CD4-positive, alpha-beta memory T cell (primary cell): ENCODE measurements at regions not wholly inside any gene's neighbourhood (a gene's known extent, or its start where the extent isn't known, plus 50 kb on each side); places are given as distances from the start of the nearest gene placed in this dataset.

Experiments used
- CTCF ChIA-PET: fragments of 350-600 bp; sonication (Branson Sonifier 250); formaldehyde crosslinking; loops from one replicate; lab custom pipeline; 2021; ENCODE audit warnings: inconsistent platforms; ENCODE audit not compliant: partially characterized antibody; lab: Charles Lee
- POLR2A ChIA-PET: fragments of 350-600 bp; sonication (Branson Sonifier 250); formaldehyde crosslinking; loops from one replicate; lab custom pipeline; 2021; ENCODE audit not compliant: partially characterized antibody; lab: Charles Lee
- DNase-seq, 5 donors: peaks; one replicate each; pipeline versions ENCODE4 v3.0.0 to v3.0.0-alpha.2; 2020 to 2022; ENCODE audit warnings: mixed read lengths in 1 of 5
- H3K27ac ChIP-seq: one replicate; pipeline ENCODE4 v1.7.0; 2013; ENCODE audit warnings: low read depth, low read length
- H3K27me3 ChIP-seq: 2 replicates; pipeline ENCODE4 v1.7.0; 2013; ENCODE audit warnings: mild to moderate bottlenecking, low read length, moderate library complexity; ENCODE audit not compliant: insufficient read depth
- H3K36me3 ChIP-seq: 2 replicates; pipeline ENCODE4 v1.7.0; 2013; ENCODE audit warnings: mild to moderate bottlenecking, low read length, moderate library complexity; ENCODE audit not compliant: insufficient read depth
- H3K4me1 ChIP-seq: 2 replicates; pipeline ENCODE4 v1.7.0; 2013; ENCODE audit warnings: mild to moderate bottlenecking, low read length, moderate library complexity; ENCODE audit not compliant: insufficient read depth
- H3K4me3 ChIP-seq, 2 donors: one replicate each; pipeline ENCODE4 v1.7.0; 2013; ENCODE audit warnings: low read length in 2 of 2, mild to moderate bottlenecking in 1 of 2
- H3K9me3 ChIP-seq, 2 donors: one replicate each; pipeline ENCODE4 v1.7.0; 2013; ENCODE audit warnings: low read length in 2 of 2, control low read depth in 1 of 2; ENCODE audit not compliant: control insufficient read depth in 1 of 2
- H3K27ac Mint-ChIP-seq, 7 donors: one replicate each; pipeline ENCODE4 v1.8.0; 2020 to 2021; ENCODE audit warnings: mixed read lengths in 7 of 7, mild to moderate bottlenecking in 6 of 7, inconsistent platforms in 3 of 7, moderate library complexity in 3 of 7
- H3K27me3 Mint-ChIP-seq, 2 donors: one replicate each; pipeline ENCODE4 v1.8.0; 2020 to 2021; ENCODE audit warnings: mixed read lengths in 2 of 2
- H3K36me3 Mint-ChIP-seq, 2 donors: one replicate each; pipeline ENCODE4 v1.8.0; 2020 to 2021; ENCODE audit warnings: mixed read lengths in 2 of 2, inconsistent platforms in 1 of 2, mild to moderate bottlenecking in 1 of 2
- H3K4me1 Mint-ChIP-seq, 4 donors: one replicate each; pipeline ENCODE4 v1.8.0; 2020 to 2021; ENCODE audit warnings: mixed read lengths in 4 of 4, mild to moderate bottlenecking in 1 of 4
- H3K4me3 Mint-ChIP-seq, 8 donors: one replicate each; pipeline ENCODE4 v1.8.0; 2020 to 2021; ENCODE audit warnings: mixed read lengths in 8 of 8, mild to moderate bottlenecking in 7 of 8, moderate library complexity in 6 of 8, inconsistent platforms in 3 of 8
- H3K9me3 Mint-ChIP-seq, 8 donors: one replicate each; pipeline ENCODE4 v1.8.0; 2020 to 2021; ENCODE audit warnings: mixed read lengths in 8 of 8, mild to moderate bottlenecking in 5 of 8, inconsistent platforms in 3 of 8, moderate library complexity in 1 of 8
- intact Hi-C: fragments of 100-400 bp; cut with micrococcal nuclease; formaldehyde crosslinking; loops from one replicate; pipeline ENCODE4 v1.15.1; 2023

- intact Hi-C loops, result no loop called here
- no peak overlapping the region for H3K27ac Mint-ChIP-seq
- Histone ChIP-seq H3K4me3 (no peak overlapping the region), H3K27ac (no peak overlapping the region), H3K36me3 (no peaks in the 10 kb centered on the region), H3K27me3 (no peaks in the 10 kb centered on the region), H3K9me3 (no peaks in the 10 kb centered on the region), H3K4me1 (no peaks in the 10 kb centered on the region)
- CTCF ChIA-PET, result no interaction called here
- H3K9me3 Mint-ChIP-seq, result peaks cover 0 to 5% (median 0%) of the 10 kb centered on the region in 8 donors
- no peaks in the 10 kb centered on the region for H3K36me3 Mint-ChIP-seq
- no peak overlapping the region for H3K4me3 Mint-ChIP-seq
- DNase-seq, result no peak
- POLR2A ChIA-PET, result no interaction called here
- no peaks in the 10 kb centered on the region for H3K27me3 Mint-ChIP-seq
- no peaks in the 10 kb centered on the region for H3K4me1 Mint-ChIP-seq
Observed at GRCh38 chr10:117677890-117678500, 135.4 kb downstream of the EMX2 start.

DNA sequence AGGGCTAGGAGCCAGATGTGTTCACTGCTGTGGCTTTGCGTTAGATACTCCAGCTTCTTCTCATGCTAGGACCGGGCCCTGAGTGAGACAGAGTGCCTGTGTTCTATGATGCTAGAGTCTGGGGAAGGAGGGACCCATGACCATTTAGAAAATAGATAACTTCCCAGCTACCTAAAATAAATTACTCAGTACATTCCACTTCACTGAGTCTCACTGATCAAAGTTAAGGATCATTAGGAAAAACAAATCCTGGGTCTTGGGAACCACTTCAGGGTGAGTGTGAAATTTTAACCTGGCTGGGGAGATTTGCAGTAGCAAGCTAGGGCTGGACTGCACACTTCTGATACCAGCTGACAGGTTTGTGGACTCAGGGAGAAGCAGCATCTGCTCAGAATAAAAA, 138.1 kb downstream of the EMX2 start:
- CTCF ChIA-PET, result no interaction called here
- Mint-ChIP-seq H3K36me3 (no peaks in the 10 kb centered on the region), H3K4me3 (no peak overlapping the region), H3K27me3 (peaks cover 2 to 3% of the 10 kb centered on the region in 2 donors), H3K4me1 (no peaks in the 10 kb centered on the region), H3K9me3 (no peaks in the 10 kb centered on the region), H3K27ac (no peak overlapping the region)
- Histone ChIP-seq H3K36me3 (no peaks in the 10 kb centered on the region), H3K4me1 (no peaks in the 10 kb centered on the region), H3K27ac (no peak overlapping the region), H3K9me3 (no peaks in the 10 kb centered on the region), H3K27me3 (no peaks in the 10 kb centered on the region), H3K4me3 (no peak overlapping the region)
- intact Hi-C loops, result no loop called here
- no peak for DNase-seq
- POLR2A ChIA-PET, result no interaction called here

DNA sequence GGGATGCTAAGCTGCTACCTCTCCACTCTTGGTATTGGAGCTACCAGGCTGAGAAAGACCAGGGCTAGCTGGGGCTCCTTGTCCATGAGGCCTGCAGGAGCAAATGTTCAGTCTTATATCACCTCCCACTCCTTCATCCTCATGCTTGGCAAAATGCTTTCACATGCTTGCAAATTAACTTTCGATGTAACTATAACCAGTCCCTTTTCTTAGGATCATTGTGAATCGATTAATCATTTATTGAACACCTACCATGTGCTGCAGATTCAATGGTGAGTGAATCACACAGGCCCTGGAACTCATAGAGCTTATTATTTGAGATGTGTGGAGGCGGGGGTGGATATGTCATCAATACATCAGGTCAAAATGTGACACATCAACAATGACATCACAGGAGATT, 138.6 kb downstream of the EMX2 start:
- POLR2A ChIA-PET, result no interaction called here
- no peak overlapping the region for H3K4me3 ChIP-seq
- H3K4me1 ChIP-seq, result no peaks in the 10 kb centered on the region
- intact Hi-C loops, result no loop called here
- no peak for DNase-seq
- Mint-ChIP-seq H3K27ac (no peak overlapping the region), H3K4me3 (no peak overlapping the region), H3K9me3 (no peaks in the 10 kb centered on the region), H3K4me1 (no peaks in the 10 kb centered on the region), H3K27me3 (peaks cover 2 to 7% of the 10 kb centered on the region in 2 donors), H3K36me3 (no peaks in the 10 kb centered on the region)
- H3K9me3 ChIP-seq, result no peaks in the 10 kb centered on the region
- no peak overlapping the region for H3K27ac ChIP-seq
- no peaks in the 10 kb centered on the region for H3K27me3 ChIP-seq
- H3K36me3 ChIP-seq, result no peaks in the 10 kb centered on the region
- CTCF ChIA-PET, result no interaction called here

GRCh38 chr10:117684046-117684610, 141.6 kb downstream of the EMX2 start:
- Histone ChIP-seq H3K27me3 (no peaks in the 10 kb centered on the region), H3K27ac (no peak overlapping the region), H3K36me3 (no peaks in the 10 kb centered on the region), H3K9me3 (no peaks in the 10 kb centered on the region), H3K4me3 (no peak overlapping the region), H3K4me1 (no peaks in the 10 kb centered on the region)
- Mint-ChIP-seq H3K4me1 (no peaks in the 10 kb centered on the region), H3K4me3 (no peak overlapping the region), H3K36me3 (no peaks in the 10 kb centered on the region), H3K9me3 (no peaks in the 10 kb centered on the region), H3K27ac (no peak overlapping the region), H3K27me3 (peaks cover 2 to 7% of the 10 kb centered on the region in 2 donors)
- POLR2A ChIA-PET, result no interaction called here
- intact Hi-C loops, result no loop called here
- no peak for DNase-seq
- CTCF ChIA-PET, result no interaction called here

- Mint-ChIP-seq H3K9me3 (no peaks in the 10 kb centered on the region), H3K36me3 (no peaks in the 10 kb centered on the region), H3K27ac (no peak overlapping the region), H3K4me3 (no peak overlapping the region), H3K4me1 (no peaks in the 10 kb centered on the region), H3K27me3 (peaks cover 2 to 7% of the 10 kb centered on the region in 2 donors)
- Histone ChIP-seq H3K9me3 (no peaks in the 10 kb centered on the region), H3K27ac (no peak overlapping the region), H3K27me3 (no peaks in the 10 kb centered on the region), H3K4me1 (no peaks in the 10 kb centered on the region), H3K36me3 (no peaks in the 10 kb centered on the region), H3K4me3 (no peak overlapping the region)
- intact Hi-C loops, result no loop called here
- ChIA-PET POLR2A (no interaction called here), CTCF (no interaction called here)
- DNase-seq, result no peak
Observed at GRCh38 chr10:117684672-117685211, 142.2 kb downstream of the EMX2 start.

GRCh38 chr10:117685431-117685830, 142.9 kb downstream of the EMX2 start:
- no peak for DNase-seq
- Mint-ChIP-seq H3K36me3 (no peaks in the 10 kb centered on the region), H3K27me3 (peaks cover 2 to 7% of the 10 kb centered on the region in 2 donors), H3K27ac (no peak overlapping the region), H3K4me3 (no peak overlapping the region), H3K4me1 (no peaks in the 10 kb centered on the region), H3K9me3 (no peaks in the 10 kb centered on the region)
- no peaks in the 10 kb centered on the region for H3K4me1 ChIP-seq
- no peak overlapping the region for H3K27ac ChIP-seq
- ChIA-PET CTCF (no interaction called here), POLR2A (no interaction called here)
- no peaks in the 10 kb centered on the region for H3K36me3 ChIP-seq
- no peaks in the 10 kb centered on the region for H3K27me3 ChIP-seq
- H3K9me3 ChIP-seq, result no peaks in the 10 kb centered on the region
- no peak overlapping the region for H3K4me3 ChIP-seq
- intact Hi-C loops, result no loop called here

GRCh38 chr10:117686606-117687005, 144.1 kb downstream of the EMX2 start:
- POLR2A ChIA-PET, result no interaction called here
- Mint-ChIP-seq H3K9me3 (no peaks in the 10 kb centered on the region), H3K27me3 (peaks cover 2 to 7% of the 10 kb centered on the region in 2 donors), H3K27ac (no peak overlapping the region), H3K36me3 (no peaks in the 10 kb centered on the region), H3K4me1 (no peaks in the 10 kb centered on the region), H3K4me3 (no peak overlapping the region)
- Histone ChIP-seq H3K36me3 (no peaks in the 10 kb centered on the region), H3K27me3 (no peaks in the 10 kb centered on the region), H3K4me1 (no peaks in the 10 kb centered on the region), H3K27ac (no peak overlapping the region), H3K4me3 (no peak overlapping the region), H3K9me3 (no peaks in the 10 kb centered on the region)
- CTCF ChIA-PET, result interaction anchor here (1.3 kb wide), 1 partner anchor 12 kb away, joined by 3 read pairs; no protein-coding TSS in a partner anchor
- intact Hi-C loops, result no loop called here
- no peak for DNase-seq
